ENCODE measurements at regions not wholly inside any gene's neighbourhood (a gene's known extent, or its start where the extent isn't known, plus 50 kb on each side); places are given as distances from the start of the nearest gene placed in this dataset.

DNA sequence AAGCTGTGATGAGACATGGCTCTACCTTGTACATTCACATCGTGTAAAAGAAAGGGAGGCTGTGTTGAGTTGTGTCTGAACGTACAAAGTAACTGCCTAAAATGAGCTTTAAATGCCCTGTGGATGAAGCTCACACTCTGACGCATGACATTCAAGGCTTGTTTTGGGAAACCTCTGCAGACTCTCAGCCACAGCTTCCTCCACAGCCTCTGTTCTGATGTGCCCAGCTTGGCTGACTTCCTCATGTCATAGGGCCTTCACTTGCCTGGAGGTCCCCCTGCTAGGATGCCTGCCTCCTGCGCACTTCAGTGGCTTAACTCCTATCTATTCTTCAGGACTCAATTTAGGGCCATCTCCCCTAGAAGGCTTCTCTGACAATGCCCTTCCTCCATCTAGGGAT is 230.0 kb upstream of the HABP2 start:
- TF ChIP-seq, protein P1, sequence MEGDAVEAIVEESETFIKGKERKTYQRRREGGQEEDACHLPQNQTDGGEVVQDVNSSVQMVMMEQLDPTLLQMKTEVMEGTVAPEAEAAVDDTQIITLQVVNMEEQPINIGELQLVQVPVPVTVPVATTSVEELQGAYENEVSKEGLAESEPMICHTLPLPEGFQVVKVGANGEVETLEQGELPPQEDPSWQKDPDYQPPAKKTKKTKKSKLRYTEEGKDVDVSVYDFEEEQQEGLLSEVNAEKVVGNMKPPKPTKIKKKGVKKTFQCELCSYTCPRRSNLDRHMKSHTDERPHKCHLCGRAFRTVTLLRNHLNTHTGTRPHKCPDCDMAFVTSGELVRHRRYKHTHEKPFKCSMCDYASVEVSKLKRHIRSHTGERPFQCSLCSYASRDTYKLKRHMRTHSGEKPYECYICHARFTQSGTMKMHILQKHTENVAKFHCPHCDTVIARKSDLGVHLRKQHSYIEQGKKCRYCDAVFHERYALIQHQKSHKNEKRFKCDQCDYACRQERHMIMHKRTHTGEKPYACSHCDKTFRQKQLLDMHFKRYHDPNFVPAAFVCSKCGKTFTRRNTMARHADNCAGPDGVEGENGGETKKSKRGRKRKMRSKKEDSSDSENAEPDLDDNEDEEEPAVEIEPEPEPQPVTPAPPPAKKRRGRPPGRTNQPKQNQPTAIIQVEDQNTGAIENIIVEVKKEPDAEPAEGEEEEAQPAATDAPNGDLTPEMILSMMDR (IDR thresholded peaks at IDR 0.05; ENCODE audit: poor library complexity, severe bottlenecking) = no peak
- no peak for TF ChIP-seq POLR2AphosphoS5 (IDR thresholded peaks at IDR 0.05)
- no peak for TF ChIP-seq EZH2 (IDR thresholded peaks at IDR 0.05; ENCODE audit: borderline replicate concordance, insufficient read depth, low read length, poor library complexity, severe bottlenecking)
- TF ChIP-seq EP300 (conservative IDR thresholded peaks at IDR 0.05; ENCODE audit: poor library complexity, severe bottlenecking) = no peak
- TF ChIP-seq, protein P2, sequence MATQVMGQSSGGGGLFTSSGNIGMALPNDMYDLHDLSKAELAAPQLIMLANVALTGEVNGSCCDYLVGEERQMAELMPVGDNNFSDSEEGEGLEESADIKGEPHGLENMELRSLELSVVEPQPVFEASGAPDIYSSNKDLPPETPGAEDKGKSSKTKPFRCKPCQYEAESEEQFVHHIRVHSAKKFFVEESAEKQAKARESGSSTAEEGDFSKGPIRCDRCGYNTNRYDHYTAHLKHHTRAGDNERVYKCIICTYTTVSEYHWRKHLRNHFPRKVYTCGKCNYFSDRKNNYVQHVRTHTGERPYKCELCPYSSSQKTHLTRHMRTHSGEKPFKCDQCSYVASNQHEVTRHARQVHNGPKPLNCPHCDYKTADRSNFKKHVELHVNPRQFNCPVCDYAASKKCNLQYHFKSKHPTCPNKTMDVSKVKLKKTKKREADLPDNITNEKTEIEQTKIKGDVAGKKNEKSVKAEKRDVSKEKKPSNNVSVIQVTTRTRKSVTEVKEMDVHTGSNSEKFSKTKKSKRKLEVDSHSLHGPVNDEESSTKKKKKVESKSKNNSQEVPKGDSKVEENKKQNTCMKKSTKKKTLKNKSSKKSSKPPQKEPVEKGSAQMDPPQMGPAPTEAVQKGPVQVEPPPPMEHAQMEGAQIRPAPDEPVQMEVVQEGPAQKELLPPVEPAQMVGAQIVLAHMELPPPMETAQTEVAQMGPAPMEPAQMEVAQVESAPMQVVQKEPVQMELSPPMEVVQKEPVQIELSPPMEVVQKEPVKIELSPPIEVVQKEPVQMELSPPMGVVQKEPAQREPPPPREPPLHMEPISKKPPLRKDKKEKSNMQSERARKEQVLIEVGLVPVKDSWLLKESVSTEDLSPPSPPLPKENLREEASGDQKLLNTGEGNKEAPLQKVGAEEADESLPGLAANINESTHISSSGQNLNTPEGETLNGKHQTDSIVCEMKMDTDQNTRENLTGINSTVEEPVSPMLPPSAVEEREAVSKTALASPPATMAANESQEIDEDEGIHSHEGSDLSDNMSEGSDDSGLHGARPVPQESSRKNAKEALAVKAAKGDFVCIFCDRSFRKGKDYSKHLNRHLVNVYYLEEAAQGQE (IDR thresholded peaks at IDR 0.05; ENCODE audit: borderline replicate concordance) = no peak
- no peak for TF ChIP-seq MXI1 (conservative IDR thresholded peaks at IDR 0.05; ENCODE audit: poor library complexity, severe bottlenecking)
- TF ChIP-seq TAF1 (IDR thresholded peaks at IDR 0.05; ENCODE audit: low read depth) = no peak
- TF ChIP-seq SMC3 (conservative IDR thresholded peaks at IDR 0.05; ENCODE audit: poor library complexity) = no peak
- no peak for TF ChIP-seq RAD21 (conservative IDR thresholded peaks at IDR 0.05)
